ENCODE measurements at regions not wholly inside any gene's neighbourhood (a gene's known extent, or its start where the extent isn't known, plus 50 kb on each side); places are given as distances from the start of the nearest gene placed in this dataset.

DNA sequence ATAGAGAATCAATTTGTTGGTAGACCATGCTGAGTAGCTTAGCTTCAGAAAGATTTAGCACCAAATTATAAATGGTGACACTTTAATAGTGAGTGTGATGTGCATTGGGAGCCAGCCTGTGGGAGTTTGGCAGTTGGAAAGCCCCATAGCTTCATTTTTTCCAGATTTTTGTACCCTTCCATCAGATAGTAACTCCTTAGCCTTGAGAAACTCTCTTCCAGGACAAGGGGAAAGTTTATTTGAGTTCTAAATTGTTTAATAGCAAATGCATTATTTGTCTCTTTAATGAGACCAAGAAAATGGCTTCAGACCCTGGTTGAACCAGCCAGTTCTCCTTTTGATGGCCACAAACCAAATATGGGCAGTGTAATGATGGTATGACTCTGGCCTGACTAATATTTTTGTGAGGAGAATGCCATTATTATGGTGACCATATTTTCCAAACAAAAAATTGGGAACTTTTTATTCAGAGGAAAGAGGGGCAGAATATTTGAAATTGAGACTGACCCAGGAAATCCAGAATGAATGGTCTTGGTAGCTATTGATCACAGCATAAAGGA lies 49.8 kb downstream of the PLCE1 start:
- no peak for DNase-seq

DNA sequence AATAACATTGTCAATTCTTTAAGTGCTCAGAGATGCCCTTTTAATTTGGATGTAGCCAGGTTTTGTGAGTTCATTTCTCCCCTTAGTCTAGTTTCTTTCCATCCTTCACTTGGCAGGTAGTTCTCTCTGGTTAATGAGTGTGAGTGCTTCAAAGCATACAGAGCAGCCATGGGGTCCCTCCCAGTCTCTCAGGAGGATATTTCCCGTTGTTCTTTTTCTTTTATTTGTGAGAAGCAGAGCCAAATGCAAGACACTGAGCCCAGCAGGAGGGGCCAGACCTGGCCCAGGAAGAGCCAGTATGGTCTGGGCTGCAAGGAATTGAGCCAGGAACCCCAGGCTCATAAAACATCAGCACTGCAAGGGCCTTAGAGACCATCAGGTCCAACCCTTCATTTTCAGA lies 52.4 kb downstream of the PLCE1 start:
- no peak for DNase-seq

DNA sequence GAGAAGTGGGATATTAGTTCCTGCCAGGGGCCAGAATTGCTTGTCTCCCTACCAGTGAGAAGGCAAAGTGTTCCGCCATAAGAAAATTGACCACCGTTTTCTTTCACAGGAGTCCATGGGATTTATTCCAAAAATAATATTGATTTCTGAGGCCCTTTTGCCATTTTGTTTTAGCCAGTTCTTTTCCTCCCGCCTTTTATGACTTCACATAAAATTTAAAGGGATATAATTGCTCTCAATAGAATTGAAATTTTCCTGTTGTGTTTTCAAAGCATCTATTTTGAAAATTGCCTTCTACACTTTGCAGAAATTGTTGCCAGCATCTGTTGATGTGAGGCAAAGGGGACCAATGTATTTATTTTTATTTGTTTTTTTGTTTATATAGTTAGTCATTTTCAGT lies 53.6 kb downstream of the PLCE1 start:
- no peak for DNase-seq

DNA sequence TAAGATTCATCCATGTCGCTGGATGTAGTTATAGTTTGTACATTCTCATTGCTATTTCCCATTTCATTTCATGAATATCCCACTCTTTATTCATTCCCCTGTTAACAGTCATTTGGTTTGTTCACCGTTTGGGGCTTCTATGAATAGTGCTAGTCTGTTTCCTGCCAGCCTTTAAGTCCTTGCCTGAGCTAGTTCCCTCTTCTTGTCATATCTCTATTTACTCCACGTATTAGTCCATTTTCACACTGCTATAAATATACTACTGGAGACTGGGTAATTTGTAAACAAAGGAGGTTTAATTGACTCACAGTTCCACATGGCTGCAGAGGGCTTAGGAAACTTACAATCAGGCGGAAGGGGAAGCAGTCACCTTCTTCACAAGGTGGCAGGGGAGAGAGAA lies 56.2 kb downstream of the PLCE1 start:
- no peak for DNase-seq

DNA sequence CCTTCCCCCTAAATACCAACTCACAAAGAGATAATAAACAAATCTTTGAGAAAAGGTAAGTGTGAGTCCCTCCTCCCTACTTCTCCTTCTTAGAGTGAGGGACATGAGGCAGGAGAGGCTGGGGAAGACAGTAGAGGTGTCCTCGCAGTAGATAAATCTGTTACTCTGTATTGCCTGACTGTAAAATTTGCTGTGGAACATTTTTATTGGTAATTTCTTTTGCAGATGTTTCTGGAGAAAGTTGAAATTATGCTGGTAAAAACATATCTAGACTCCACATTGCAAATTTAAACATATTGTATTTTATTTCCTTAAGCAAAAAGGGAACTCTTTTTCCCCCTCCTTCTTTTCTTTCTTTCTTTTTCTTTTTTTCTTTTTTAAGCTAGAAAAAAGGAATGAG lies 58.5 kb downstream of the PLCE1 start:
- no peak for DNase-seq

DNA sequence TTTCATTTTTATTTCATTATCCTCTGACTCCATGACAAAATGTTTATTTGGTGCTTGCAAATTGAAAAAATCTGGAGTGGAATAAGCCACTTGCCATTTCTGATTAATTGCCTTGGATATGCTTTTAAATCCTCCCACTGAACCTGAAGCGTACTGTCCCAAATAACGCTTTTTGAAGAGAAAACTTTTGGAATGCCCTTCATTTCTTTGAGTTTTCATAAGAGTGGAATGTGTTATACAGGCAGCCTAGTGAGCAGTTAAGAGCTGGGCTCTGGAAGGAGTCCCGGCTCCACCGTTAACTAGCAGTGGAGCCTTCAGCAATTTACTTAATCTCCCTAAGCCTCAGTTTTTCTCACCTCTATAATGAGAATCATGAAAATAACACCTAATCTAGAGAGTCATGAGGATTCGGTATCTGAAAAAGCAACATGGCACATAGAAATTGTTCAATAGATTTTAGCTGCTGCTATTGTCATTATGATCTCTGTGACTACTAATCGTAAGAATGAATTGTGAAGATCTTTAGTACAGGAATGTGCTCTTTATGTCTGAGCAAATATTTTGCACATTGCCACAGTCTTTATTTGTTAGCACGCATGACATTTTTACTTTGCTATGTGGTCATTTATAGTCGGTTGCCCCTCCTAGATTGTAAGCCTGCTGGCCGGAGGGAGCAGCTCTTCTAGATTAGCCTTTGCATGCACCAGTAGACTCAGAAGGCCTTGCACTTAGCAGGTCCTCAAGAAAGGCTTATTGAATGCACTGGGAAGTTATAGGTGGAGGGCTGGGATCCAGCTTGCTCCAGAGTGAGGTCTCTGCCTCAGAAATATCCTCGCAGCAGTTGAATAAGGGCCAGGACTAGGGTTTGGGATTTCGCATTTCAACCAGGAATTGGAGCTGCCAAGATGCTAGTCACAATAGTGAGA lies 59.4 kb downstream of the PLCE1 start:
- no peak for DNase-seq

DNA sequence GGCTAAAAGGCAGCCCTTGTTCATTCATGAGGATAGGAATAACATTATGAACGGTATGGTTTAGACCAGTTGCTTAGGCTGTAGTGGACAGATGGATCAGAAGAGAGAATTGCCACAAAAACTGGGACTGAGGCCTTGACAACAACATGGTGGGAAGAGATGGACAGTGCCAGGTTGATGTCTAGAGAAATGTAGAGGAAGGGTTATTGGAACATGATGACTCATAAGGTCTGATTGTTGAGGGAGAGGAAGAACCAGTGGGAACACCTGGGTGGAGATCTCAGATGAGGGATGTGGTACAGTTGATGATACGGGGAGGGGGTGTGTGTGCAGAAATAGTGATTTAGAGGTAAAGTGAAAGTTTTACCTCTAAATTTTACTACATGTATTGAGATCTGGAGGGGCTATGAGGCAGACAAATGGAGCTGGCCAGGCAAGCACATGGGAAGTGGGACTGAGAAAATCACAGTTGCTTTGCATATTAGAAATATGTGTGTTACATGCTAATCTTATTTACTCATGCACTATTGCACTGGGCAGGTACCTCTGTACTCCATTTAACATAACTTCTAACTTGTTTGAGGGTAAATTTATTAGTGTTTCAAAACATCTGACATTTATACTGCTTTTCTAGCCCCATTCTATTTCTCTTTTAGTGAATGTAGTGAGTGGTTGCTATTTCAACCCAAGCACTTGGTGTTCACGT lies 65.6 kb downstream of the PLCE1 start:
- DNase-seq = no peak

DNA sequence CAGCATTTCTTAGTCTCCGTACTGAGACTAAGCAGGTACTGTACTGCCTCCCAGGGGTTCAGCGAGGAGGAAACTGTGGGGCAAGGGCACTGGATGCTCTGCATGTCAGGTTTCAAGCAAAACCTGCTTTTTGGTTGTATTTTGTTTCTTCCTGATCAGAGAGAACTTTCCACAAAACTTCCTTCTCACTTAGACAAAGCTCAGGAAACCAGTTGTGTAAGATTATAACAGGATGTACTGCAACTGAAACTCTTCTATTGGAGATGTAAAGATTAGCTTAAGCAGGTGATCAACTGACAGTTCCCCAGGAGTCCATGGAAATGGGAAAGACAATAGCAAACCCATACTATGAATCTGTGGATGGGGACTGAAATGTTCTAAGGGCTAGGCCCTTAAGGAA lies 67.3 kb downstream of the PLCE1 start:
- no peak for DNase-seq

DNA sequence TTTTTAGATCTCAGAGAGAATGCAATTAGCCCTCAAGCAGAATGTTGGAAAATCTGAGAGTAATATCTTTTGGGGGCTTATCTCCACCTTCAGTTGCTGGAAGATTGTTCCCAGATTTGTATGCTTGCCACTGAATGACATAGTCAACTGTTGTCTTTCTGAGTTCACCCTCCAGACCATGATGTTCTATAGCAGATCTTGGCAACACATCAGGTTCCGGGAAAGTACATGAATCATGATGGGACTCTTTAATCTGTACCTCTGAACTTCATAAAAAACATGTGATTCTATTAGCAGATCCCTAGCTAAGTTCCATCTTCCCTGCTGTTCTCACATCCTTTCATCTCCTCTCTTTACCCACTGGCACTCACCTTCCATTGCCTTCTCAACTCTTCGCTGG lies 68.9 kb downstream of the PLCE1 start:
- DNase-seq = no peak

DNA sequence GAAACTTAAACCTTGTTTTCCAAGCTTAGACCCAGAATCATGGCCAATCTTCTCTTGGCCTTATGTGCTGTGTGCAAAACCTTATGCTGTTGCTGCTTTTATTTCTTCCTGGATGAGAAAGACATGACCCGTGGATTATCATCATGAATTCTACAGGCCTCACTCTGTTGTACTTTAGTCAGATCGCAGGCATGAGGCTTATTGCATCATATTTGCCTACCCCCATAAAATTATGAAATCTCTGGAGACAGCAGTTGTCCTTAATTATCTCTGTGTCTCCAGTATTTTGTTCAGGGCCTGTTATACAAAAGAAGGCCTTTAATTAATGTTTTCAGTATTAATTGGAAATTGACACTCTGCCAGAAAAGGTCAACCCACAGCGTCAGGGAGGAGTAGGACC lies 71.6 kb downstream of the PLCE1 start:
- DNase-seq = no peak

DNA sequence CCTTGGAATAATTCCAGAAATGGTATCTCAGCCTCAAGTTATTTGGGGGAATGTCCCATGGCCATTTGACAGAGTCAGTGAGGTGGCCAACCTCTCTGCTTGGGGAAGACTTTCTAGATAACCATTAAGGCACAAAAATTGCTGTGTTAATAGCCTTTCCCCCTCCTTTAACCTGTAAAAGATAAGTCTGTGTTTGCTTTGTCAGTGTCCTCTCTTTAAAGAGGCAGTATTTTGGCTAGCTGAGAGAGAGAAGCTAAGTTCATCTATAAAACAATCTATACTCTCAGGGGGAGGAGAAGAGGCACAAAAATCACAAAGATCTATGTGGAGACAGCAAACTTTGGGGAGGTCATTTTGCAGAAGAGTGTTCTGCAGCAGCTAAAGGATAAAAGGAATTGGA lies 72.1 kb downstream of the PLCE1 start:
- no peak for DNase-seq

DNA sequence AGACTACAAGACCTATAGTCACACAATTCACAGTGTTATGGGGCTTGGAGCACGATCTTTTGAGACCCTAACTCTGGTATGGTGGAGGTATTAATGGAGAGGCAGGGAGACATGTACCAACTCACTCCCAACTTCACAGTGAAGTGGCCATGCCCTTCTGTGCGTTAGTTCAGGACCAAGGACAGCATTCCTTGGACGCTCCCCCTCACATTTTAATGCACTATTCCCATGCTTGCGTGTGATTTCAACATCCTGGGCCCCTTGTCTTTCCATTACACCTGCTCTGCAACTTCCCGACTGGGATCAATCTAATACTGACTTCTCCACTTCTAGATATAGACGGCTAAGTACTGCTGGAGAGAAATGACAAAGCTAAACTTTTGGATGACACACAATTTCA lies 72.7 kb downstream of the PLCE1 start:
- DNase-seq = no peak

DNA sequence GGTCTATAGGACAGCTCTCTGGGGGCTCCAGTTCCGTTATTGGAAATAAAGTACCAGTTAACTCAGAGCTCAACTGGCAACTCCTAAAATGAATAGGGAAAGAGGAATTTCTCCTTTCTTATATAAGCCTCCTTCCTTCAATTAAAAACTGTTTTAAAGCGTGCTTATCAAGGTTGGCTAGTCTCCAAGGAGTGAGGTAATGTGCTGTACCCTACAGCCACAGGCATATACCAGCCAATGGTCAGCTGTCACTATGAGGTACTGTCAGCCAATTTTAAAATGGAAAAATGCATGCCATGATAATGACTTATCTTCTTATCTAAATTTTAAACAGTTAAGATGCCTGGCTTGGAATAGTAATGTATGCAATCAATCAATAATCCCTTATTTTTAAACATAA lies 76.2 kb downstream of the PLCE1 start:
- no peak for DNase-seq

DNA sequence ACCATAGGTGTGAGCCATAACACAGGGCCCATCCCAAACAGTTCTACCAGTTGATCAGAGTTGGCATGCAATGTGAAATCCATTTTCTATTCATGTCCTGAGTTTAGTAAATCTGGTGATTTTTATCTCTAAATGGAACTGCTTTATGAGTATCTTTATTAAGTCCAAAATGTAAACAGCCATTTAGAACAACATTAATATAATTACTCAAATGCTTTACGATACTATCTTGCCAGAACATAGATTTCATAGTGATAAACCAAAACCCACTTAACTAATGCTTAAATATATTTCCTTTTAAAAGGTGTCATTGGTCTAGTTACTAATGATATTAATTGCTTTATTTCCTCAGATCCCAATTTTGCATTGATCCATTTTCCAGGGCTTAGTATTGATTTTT lies 80.7 kb downstream of the PLCE1 start:
- DNase-seq = no peak

DNA sequence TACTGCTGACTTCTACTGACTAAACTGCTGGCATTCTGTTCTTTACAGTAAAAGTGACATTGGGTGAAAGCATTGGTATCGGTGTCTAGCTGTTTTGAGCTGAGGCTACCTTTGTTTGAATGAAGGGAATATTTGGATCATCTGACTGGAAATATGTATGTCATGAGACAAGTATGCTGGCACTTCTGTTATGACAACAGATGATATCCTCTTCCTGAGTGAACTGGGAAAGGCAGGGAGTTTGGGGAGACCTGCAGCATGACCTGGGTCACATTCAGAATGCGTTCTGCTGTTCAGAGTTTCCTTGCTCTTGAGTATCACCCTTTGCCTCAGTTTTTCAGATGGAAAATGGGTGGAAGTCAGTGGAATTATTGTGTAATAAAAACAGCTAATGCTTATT lies 81.8 kb downstream of the PLCE1 start:
- DNase-seq = no peak

DNA sequence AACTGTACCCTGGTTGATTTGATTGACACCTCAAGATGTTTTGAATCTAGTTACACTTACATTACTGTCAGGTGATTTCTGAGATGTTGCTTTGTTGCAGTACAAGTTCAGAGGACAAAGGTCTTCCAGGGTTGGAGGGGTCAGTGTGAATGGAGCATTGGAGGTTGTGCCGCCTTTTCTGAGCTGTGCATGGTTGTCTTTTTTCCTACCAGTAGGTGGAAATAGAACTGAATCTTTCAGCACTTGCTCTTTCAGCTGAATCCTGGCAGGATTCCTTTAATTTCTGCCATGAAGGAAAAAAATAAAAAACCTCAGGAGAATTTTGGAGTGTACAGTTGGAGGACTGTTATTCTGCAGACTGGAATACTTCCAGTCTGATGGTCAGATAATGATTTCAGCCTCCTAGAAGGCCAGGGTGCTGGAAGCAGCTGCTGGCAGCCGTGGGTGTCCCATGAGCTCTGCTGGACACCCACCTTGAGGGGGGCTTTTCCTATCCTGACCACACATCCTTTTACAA lies 82.7 kb downstream of the PLCE1 start:
- DNase-seq = no peak

DNA sequence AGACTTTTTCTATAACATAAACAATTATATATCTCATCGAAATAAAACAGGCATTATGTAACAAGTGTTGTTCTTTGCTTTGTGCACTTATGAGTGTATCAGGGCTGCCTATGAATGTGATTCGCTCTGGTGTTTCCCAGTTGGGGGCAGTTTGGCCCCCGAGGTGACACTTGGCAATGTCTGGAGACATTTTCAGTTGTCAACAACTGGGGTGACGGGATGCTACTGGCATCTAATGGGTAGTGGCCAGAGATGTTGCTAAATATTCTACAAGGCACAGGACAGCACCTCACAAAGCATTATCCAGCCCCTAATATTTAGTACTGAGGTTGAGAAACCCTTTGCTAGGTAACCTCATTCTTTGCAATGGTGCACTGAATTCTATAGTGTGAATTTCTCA lies 83.3 kb downstream of the PLCE1 start:
- no peak for DNase-seq

DNA sequence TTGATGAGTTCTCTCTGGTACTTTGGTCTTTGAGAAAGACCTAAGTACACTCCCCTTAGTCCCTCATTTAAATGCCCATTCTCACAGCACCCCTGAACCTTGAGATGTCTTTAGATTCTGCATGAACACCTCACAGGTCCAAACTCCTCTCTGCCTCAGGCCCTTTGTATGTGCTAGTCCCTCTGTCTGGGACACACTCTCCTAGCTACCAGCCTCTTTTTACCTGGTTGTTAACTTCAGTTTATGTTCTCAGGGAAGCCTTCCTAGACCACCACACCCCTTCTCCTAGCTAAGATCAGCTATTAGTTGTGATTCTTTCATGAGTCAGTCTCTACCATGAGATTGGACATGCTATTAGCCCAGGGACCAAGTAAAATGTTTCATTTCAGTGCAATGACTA lies 86.4 kb downstream of the PLCE1 start:
- DNase-seq = no peak

DNA sequence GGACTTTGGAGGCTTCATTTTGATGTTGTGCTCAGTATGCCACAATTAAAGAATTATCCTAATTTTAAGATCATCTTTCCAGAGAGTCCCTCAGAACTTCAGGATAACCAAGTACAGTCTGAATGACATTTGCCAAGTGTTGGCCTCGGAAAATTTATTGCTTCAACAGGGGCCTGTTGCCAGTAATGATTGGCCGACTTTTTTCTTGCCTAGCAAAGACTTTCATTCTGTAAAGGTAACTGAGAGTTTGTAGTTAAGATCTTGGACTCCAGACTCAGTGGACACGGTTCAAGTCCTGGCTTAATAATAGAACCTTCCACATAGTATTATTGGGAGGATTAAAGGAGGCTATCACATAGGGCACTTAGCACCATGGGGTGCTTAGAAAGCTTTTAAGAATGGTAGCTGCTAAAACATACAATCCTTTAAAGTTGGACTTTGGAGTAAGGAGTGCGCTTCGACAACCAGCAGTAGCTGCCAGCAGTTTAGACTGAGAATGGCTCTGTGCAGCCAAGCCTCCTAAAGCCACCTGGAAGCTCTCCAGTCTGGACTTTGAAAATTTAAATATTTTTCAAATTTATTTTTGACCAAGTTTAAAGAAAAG lies 90.0 kb downstream of the PLCE1 start:
- DNase-seq = no peak

DNA sequence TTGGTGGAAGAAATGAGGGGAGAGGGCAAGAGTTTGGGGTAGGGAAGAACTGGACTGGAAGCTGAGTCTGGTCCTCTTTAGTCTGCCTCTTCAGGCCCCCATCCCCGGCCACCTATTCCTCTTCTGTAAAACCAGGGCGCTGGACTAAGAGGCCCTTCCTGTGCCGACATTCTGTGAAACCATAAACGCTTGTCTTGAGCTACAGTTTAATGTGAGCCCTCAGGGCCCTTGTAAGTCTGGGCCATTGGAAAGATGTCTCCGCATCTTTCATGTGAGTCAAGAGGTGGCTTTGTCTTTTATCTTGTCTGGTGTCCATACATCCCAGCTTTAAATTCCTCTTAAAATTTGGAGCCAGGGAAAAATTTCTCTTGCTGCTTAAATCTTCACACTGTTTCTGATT lies 90.6 kb downstream of the PLCE1 start:
- no peak for DNase-seq

DNA sequence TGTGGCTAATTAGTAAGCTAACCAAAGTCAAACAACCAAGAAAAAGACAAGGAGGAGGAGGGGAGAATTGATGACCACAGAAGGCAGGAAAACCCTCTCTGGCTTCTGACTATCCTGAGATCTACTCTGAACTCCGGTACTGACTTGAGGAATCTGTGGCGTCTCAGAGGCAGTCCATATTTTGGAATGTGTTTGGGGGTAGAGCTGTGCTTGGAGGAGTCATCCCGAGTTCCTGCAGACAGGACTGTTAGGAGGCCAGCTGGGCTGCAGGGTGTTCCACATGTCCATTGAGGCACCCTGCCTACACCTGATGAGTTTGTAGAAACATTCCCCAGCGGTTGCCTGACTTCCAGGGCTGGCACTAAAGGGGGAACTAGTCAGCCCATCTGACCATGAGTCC lies 91.6 kb downstream of the PLCE1 start:
- DNase-seq = no peak

DNA sequence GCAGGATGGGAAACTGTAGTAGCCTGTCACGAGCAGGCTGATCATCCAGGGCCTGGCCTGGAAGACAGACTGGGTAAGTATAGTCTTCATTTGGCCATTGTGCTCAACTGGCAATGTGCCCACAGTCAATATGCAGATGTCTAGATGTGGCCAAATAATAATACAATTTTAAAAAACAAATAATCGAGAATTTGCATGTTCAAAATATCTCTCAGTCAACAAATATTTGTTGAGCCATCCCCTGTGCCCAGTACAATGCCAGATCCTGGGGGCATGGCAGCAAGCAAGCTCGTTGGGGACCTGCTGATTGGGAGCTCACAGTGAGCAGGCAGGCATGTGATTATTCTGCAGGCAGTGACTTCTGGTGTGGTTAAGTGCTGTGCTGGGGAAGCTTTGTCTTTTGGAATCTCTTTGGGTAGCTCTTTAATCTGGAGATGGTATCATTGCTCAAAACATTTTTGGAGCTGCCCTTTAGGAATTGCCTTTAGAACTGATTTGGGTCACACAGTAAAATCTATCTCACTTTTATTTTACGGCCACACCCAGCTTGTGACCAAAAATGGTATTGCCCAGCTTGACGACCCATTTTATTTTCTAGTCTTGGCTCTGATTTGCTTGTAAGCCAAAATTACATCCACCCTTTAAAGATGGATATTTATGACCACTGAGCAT lies 92.2 kb downstream of the PLCE1 start:
- no peak for DNase-seq

DNA sequence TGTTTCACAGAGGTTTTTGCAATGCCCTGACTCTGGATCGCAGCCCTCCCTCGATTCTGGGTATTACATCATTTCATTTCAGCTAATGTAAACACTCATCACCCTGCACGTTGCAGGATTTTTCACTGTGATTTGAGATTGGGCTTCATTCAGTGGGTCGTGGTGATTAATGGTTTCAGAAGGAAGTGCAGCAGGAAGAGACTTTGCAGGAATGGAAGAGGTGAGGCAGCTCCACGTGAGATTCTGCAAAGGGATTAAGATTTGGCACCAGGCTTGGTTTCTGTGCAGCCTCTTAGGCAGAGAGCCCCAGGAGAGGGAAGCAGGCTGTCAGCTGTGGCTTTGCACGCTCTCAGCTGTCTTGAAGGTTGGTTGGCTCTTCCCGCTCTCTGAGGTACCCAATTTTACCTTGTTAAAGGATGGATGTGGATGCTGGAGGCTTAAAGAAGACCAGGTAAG lies 95.2 kb downstream of the PLCE1 start:
- DNase-seq = no peak
